HG03469 (cell line): ENCODE measurements at regions not wholly inside any gene's neighbourhood (a gene's known extent, or its start where the extent isn't known, plus 50 kb on each side); places are given as distances from the start of the nearest gene placed in this dataset.
"Not testable (repeated sequence)": the region's sequence is repeated elsewhere in the genome, so short reads cannot be mapped to it uniquely, and the experiment has no call there.

Experiments
- ATAC-seq: cut with Tn5 transposase; IDR thresholded peaks from one replicate; pipeline ENCODE4 v1.9.1; 2021; ENCODE audit warnings: mild to moderate bottlenecking, moderate library complexity, moderate number of reproducible peaks; ENCODE audit not compliant: unreplicated experiment

- ATAC-seq: no peak
These were observed 235.0 kb downstream of the PTGER3 start for GRCh38 chr1:70812442-70813109.

DNA sequence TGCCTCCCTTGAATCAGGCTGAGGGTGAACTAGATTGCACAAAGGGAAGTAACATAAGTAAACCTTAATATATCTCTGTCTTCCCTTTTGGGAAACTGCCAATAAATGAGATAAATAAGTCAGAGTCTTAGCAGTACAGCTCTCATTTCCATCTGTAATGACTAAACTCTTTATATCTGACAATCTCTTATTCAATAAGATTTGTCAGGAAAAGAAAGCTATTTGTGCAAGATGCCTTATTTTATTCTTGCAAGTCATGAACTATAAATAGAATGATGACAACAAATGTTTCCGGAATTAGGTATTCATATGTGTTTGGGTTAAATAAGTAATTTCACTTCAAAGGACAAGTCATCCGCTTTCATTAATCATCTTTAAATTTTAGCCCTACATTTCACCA is 229.2 kb downstream of the PTGER3 start:
- ATAC-seq: no peak

- no peak for ATAC-seq
These were observed 228.4 kb downstream of the PTGER3 start for GRCh38 chr1:70819231-70819630.

DNA sequence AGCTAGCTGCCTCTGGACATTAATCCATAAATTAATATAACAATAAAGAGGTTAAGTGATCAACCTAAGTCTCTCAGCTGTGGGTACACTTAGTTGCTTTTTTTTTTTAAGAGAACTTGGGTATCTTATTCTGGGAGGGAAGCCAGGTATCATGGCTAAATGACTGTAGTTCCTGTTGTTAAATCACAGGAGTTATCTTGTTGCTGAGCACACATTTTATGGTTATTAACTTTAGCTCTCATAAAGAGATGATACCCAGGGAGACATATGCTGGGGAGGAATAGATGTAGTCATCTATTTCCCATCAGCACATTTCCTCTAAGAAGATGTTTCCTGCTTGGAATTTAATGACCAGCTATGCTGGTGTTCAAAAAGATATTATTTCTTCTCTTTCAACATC is 227.8 kb downstream of the PTGER3 start:
- ATAC-seq: no peak

- no peak for ATAC-seq
These were observed 227.2 kb downstream of the PTGER3 start for GRCh38 chr1:70820396-70820795.

- ATAC-seq: no peak
These were observed 226.6 kb downstream of the PTGER3 start for GRCh38 chr1:70820995-70821394.

- ATAC-seq: no peak
These were observed 221.2 kb downstream of the PTGER3 start for GRCh38 chr1:70826428-70826827.

DNA sequence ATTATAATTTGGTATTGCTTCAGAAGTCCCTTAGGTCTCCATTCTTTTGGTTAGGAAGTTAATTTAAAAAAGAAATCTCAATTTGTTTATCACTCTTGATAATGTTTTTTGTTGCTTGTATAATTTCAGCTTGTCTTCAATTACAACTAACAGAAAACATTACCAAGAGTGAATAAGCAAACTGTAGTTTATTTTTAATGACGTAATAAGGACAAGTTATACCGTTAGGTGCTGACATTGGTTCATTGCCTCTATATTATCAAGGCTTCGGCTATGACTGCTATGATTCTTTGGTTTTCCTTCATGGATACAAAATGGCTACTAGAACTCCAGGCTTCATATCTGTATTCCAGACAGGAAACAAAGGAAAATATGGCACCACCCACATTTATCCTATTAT is 220.6 kb downstream of the PTGER3 start:
- no peak for ATAC-seq

DNA sequence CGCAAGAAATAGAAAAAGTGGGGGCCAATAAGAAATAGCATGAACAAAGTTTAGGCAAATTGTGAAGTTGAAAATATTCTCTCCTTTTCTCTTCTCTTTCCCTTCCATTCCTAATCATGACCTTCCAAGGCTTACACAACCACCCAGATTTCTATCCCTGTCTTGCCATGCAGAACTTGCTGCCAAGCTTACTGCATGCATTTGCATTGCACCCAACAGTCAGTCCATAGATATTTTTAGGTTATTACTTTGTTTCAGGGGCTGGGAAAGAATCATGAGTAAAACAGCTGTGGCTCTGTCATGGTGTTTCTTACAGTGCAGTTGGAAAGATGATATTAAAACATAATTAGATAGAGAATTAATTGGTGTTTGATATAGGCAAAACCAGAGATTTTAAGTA is 219.4 kb downstream of the PTGER3 start:
- ATAC-seq: no peak

GRCh38 chr1:70834365-70834764 is 213.3 kb downstream of the PTGER3 start:
- not testable (repeated sequence) for ATAC-seq

DNA sequence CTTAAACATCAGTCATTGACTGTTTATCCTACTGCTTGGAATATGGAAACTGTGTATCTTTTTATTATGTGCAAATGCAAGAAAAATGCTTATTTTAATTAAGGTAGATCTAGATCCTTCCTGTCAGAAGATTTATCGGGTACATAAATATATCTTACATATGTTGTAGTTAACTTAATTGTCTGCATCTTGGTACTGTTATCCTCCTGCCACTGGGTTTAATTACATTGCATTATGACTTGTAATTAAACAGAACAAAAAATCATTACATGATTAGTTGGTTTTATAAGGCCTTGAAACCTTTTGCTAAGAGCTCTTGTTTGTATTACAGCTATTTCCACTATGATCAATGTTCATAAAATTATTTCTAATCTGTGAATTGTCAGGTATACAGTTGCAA is 211.2 kb downstream of the PTGER3 start:
- no peak for ATAC-seq

DNA sequence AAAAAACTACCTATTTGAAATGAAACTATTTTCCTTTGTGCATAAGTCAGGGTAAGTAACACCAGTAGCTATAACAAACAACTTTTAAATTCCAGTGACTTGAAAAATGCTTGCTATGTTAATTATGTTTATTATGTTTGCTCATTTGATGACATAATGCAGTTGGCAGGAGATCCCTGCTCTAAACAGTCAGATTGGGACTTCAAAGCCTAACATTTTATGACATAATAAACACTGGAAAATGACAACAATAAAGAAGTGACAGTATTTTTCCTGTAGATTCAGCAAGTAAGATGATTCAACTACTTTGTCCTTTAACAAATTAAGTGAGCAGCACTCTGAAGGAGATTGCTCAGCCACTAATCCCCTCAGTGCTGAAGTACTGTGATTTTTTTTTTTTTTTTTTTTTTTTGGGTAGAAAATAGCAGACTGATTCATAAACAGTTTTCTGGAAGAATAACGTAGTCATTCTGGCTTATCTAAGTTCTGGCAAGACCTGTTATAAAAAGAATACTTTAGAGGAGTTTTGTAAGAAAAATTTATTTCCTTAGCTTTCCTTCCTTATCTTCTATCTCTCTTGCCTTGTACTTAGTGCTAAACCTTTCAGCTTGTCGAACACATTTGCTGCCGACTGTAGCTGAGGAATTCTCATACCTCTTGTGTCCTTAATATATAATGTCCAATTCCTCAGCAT is 207.2 kb downstream of the PTGER3 start:
- ATAC-seq: no peak

GRCh38 chr1:70842562-70842961 is 205.1 kb downstream of the PTGER3 start:
- no peak for ATAC-seq

- no peak for ATAC-seq
These were observed 204.2 kb downstream of the PTGER3 start for GRCh38 chr1:70843452-70843851.

GRCh38 chr1:70847013-70847412 is 200.6 kb downstream of the PTGER3 start:
- ATAC-seq: no peak

DNA sequence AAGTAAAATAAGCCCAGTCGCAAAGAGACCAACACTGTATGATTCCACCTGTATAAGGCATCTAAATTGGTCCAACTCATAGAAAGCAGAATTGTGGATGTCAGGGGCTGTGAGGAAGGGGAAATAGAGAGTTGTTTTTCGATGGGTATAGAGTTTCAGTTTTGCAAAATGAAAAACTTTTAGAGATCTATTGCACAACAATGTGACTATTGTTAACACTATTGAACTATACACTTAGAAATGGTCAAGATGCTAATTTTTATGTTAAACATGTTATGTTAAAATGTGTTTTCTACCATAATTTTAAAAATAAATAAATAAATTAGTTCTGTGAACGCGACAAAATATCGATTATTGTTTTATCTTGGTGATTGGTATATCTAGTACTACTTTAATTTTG is 192.4 kb downstream of the PTGER3 start:
- no peak for ATAC-seq

DNA sequence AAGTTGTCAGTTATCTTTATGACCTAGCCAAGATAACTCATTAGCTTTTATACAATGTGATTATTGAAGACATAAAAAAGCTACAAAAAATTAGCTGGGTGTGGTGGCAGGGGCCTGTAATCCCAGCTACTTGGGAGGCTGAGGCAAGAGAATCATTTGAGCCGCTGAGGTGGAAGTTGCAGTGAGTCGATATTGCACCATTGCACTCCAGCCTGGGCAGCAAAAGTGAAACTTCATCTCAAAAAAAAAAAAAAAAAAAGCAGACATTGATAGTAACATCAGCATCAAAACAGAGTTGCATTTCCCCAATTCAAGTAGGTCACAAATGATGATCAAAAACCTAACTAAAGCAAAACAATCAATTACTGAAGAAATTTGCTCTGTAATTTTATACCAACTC is 191.4 kb downstream of the PTGER3 start:
- no peak for ATAC-seq

GRCh38 chr1:70863239-70863638 is 184.4 kb downstream of the PTGER3 start:
- ATAC-seq: no peak

- ATAC-seq: no peak
These were observed 183.3 kb downstream of the PTGER3 start for GRCh38 chr1:70864302-70864701.

GRCh38 chr1:70866542-70867264 is 180.9 kb downstream of the PTGER3 start:
- ATAC-seq: no peak

DNA sequence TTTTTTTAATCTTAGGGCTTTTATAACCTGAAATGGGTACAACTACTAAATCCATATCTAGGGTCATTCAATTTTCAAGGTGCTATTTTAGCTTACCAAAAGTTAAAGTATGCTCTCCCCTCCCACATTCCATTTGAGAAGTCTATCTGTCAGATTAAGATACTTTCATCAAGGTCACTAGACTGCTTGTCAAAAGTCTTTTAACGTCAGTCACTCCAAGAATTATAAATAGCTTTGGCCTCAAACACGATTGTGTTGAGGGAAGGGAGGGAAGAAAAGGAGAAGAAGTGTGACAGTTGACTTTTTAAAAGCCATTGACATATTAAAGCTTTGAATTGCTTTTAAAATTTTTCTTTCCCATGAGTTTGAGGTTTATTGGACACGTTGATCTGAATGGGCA is 175.8 kb downstream of the PTGER3 start:
- no peak for ATAC-seq

DNA sequence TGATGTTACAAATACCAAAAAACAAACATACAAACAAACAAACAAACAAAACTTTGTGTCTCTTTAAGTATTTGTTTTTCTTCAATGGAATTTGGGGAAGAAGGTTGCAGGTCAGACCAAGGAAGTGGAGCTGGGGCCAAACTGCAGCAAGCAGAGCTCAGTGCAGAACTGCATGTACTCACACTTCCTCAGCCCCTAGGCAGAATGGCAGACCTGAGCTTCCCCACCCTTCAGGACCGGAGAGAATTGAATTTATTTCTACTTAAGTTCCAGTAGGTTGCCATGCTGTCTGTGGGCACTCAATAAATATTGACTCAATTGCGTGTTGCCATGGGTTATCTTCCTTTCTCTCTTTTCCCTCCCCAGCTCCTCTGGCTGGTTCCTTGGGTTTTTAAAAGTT is 173.6 kb downstream of the PTGER3 start:
- no peak for ATAC-seq
